ENCODE measurements at regions not wholly inside any gene's neighbourhood (a gene's known extent, or its start where the extent isn't known, plus 50 kb on each side); places are given as distances from the start of the nearest gene placed in this dataset.

DNA sequence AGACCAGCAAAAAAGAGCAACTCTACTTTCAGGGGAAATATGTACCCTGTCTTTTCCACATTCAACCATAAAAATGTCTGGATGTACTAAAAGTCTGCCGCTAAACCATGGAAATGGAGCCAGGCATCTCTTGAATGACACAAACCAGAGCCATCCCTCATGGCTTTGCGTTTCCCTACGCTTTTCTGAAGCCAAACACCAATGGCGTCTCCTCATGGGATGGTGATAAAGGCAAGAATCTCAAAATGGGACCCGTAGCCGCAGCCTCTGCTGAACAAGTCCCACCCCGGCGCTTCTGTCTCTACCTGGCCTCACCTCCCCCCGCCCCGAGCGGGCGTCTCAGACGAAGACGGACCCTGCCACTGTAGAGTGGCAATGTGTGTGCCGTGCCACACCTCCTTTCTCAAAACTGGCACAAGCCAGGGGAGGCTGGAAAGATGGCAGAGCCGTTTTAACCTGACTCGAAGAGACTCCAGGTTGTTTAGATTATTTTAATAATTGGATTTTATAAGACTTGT is 80.3 kb upstream of the AFDN start:
- intact Hi-C loops (cut with micrococcal nuclease) = no loop called here

DNA sequence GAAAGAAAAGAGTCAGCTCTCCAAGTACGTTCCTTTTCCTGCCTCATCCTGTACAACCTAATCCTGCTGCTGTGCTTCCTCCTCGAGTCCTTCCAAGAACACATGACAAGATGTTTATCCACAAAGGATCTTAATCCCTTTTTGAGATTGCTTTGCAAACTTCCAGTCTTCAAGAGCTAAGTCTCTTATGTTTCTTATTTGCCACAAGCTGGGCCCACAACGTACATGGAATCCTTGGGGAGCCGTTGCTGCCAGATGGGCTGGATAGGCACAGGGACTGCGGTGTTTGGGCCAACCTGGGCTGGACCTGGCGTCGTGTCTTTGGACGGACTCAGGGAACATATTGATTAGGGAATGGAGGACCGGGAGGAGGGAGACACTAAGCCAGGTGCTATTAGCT is 79.7 kb upstream of the AFDN start:
- Histone ChIP-seq H3K4me1 (ENCODE audit: control insufficient read depth, extremely low read depth, insufficient read depth, low read length) (no peaks in the 10 kb centered on the region), H3K4me2 (ENCODE audit: insufficient read depth, low read length) (no peak overlapping the region), H2AFZ (ENCODE audit: low read depth, low read length) (no peak overlapping the region), H3K9me1 (replicated peaks; ENCODE audit: control insufficient read depth, extremely low read depth, insufficient read depth, low read length) (no peaks in the 10 kb centered on the region), H3K9ac (replicated peaks; ENCODE audit: extremely low read depth, insufficient read depth, low read length) (no peak overlapping the region), H3K4me3 (replicated peaks in 1 of 3; ENCODE audit: insufficient read depth in 1 of 3, low read depth in 1 of 3, low read length in 3 of 3) (no peak overlapping the region), H3K36me3 (ENCODE audit: control insufficient read depth in 2 of 2, extremely low read depth in 1 of 2, insufficient read depth in 2 of 2, low read length in 2 of 2) (no peaks in the 10 kb centered on the region), H3K27ac (ENCODE audit: insufficient read depth, low read depth, low read length) (no peak overlapping the region), H3K79me2 (ENCODE audit: control insufficient read depth, insufficient read depth, low read length) (no peaks in the 10 kb centered on the region), H3K9me3 (replicated peaks; ENCODE audit: control insufficient read depth, insufficient read depth, low read length) (no peaks in the 10 kb centered on the region), H3K27me3 (ENCODE audit: control insufficient read depth in 2 of 2, insufficient read depth in 2 of 2, low read length in 2 of 2) (no peaks in the 10 kb centered on the region), H4K20me1 (replicated peaks; ENCODE audit: control insufficient read depth, extremely low read depth, insufficient read depth, low read length) (no peaks in the 10 kb centered on the region)
- BruUV-seq (replicated peaks) = no TSS peak
- ChIA-PET CTCF (interaction anchor here (1.2 kb wide), 1 partner anchor 9 kb away, joined by 4 read pairs; no protein-coding TSS in a partner anchor), POLR2A (no interaction called here)
- DNase-seq (ENCODE audit: low read depth, low spot score) = no peak
- no peak for FAIRE-seq
- dilution Hi-C loops (cut with MboI; ENCODE audit: extremely low pct_ligation_motif_present, low sequenced_read_pairs) (no loop called here), intact Hi-C loops (cut with micrococcal nuclease) (no loop called here)
- no peak for TF ChIP-seq POLR2AphosphoS5 (IDR thresholded peaks at IDR 0.05; ENCODE audit: insufficient read depth, low read depth, low read length)
- no peak for TF ChIP-seq POLR2A (IDR thresholded peaks at IDR 0.05; ENCODE audit: low read depth, low read length)
- TF ChIP-seq JUN (IDR thresholded peaks at IDR 0.05; ENCODE audit: borderline replicate concordance, insufficient read depth, insufficient read length, low read depth) = no peak
- TF ChIP-seq, protein P1, sequence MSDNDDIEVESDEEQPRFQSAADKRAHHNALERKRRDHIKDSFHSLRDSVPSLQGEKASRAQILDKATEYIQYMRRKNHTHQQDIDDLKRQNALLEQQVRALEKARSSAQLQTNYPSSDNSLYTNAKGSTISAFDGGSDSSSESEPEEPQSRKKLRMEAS (IDR thresholded peaks at IDR 0.05; ENCODE audit: insufficient read depth, insufficient read length) = no peak
- TF ChIP-seq FOS (IDR thresholded peaks at IDR 0.05; ENCODE audit: borderline replicate concordance, insufficient read depth, low read length) = no peak
- TF ChIP-seq EZH2 (IDR thresholded peaks at IDR 0.05; ENCODE audit: borderline replicate concordance, low read depth, low read length, severe bottlenecking) = no peak

More for the DNA sequence above, 80.3 kb upstream of the AFDN start:
- POLR2A ChIA-PET = no interaction called here
- Histone ChIP-seq H2AFZ (ENCODE audit: low read depth, low read length) (no peak overlapping the region), H3K36me3 (ENCODE audit: control insufficient read depth in 2 of 2, extremely low read depth in 1 of 2, insufficient read depth in 2 of 2, low read length in 2 of 2) (no peaks in the 10 kb centered on the region), H3K79me2 (ENCODE audit: control insufficient read depth, insufficient read depth, low read length) (no peaks in the 10 kb centered on the region), H4K20me1 (replicated peaks; ENCODE audit: control insufficient read depth, extremely low read depth, insufficient read depth, low read length) (no peaks in the 10 kb centered on the region), H3K27ac (ENCODE audit: insufficient read depth, low read depth, low read length) (no peak overlapping the region), H3K4me3 (replicated peaks in 1 of 3; ENCODE audit: insufficient read depth in 1 of 3, low read depth in 1 of 3, low read length in 3 of 3) (no peak overlapping the region), H3K4me1 (ENCODE audit: control insufficient read depth, extremely low read depth, insufficient read depth, low read length) (no peaks in the 10 kb centered on the region), H3K9ac (replicated peaks; ENCODE audit: extremely low read depth, insufficient read depth, low read length) (no peak overlapping the region), H3K9me3 (replicated peaks; ENCODE audit: control insufficient read depth, insufficient read depth, low read length) (no peaks in the 10 kb centered on the region), H3K27me3 (ENCODE audit: control insufficient read depth in 2 of 2, insufficient read depth in 2 of 2, low read length in 2 of 2) (no peaks in the 10 kb centered on the region), H3K4me2 (ENCODE audit: insufficient read depth, low read length) (no peak overlapping the region), H3K9me1 (replicated peaks; ENCODE audit: control insufficient read depth, extremely low read depth, insufficient read depth, low read length) (no peaks in the 10 kb centered on the region)
- BruUV-seq (replicated peaks) = no TSS peak
- TF ChIP-seq POLR2A (IDR thresholded peaks at IDR 0.05; ENCODE audit: low read depth, low read length) = no peak
- no peak for TF ChIP-seq MYC (IDR thresholded peaks at IDR 0.05; ENCODE audit: low read depth, low read length)
- TF ChIP-seq, protein P1 (IDR thresholded peaks at IDR 0.05; ENCODE audit: insufficient read depth, insufficient read length) = no peak
- no peak for TF ChIP-seq GATA2 (IDR thresholded peaks at IDR 0.05; ENCODE audit: insufficient read depth, insufficient read length, low read depth, low read length)
- no peak for TF ChIP-seq POLR2AphosphoS5 (IDR thresholded peaks at IDR 0.05; ENCODE audit: insufficient read depth, low read depth, low read length)
- CTCF ChIA-PET = interaction anchor here (1.2 kb wide), 1 partner anchor 10 kb away, joined by 4 read pairs; no protein-coding TSS in a partner anchor
- FAIRE-seq (no peak), DNase-seq (ENCODE audit: low read depth, low spot score) (no peak)
- dilution Hi-C loops (cut with MboI; ENCODE audit: extremely low pct_ligation_motif_present, low sequenced_read_pairs) = no loop called here

Data from endothelial cell of umbilical vein (primary cell).